Heart right ventricle (tissue), 16 donors: ENCODE measurements at regions not wholly inside any gene's neighbourhood (a gene's known extent, or its start where the extent isn't known, plus 50 kb on each side); places are given as distances from the start of the nearest gene placed in this dataset.

Source experiments
- ATAC-seq, 8 donors: fragments of 200-7000 bp; cut with Tn5 transposase; one replicate each; pipeline ENCODE4 v1.9.1; 2020; ENCODE audit warnings: mild to moderate bottlenecking in 8 of 8, moderate library complexity in 8 of 8, moderate number of reproducible peaks in 1 of 8
- DNase-seq, 2 donors: peaks; one replicate each; pipeline ENCODE4 v3.0.0-alpha.2; 2020
- H3K27ac ChIP-seq, 10 donors: fragments of 200-600 bp; sonication (generic) in 2 of 10; one replicate each; pipeline versions ENCODE4 v1.5.0 to v1.8.0; 2020 to 2022; ENCODE audit warnings: mild to moderate bottlenecking in 3 of 10
- H3K27me3 ChIP-seq, 7 donors: fragments of 200-600 bp; one replicate each; pipeline ENCODE4 v1.8.0; 2021 to 2022; ENCODE audit warnings: mild to moderate bottlenecking in 2 of 7
- H3K36me3 ChIP-seq, 9 donors: fragments of 200-600 bp; sonication (generic) in 1 of 9; one replicate each; pipeline versions ENCODE4 v1.5.0 to v1.8.0; 2020 to 2022; ENCODE audit warnings: mild to moderate bottlenecking in 2 of 9
- H3K4me1 ChIP-seq, 9 donors: fragments of 200-600 bp; sonication (generic) in 1 of 9; one replicate each; pipeline versions ENCODE4 v1.5.0 to v1.8.0; 2020 to 2022; ENCODE audit warnings: mild to moderate bottlenecking in 4 of 9
- H3K4me3 ChIP-seq, 10 donors: fragments of 200-600 bp; sonication (generic) in 2 of 10; one replicate each; pipeline versions ENCODE4 v1.5.0 to v1.8.0; 2020 to 2022; ENCODE audit warnings: mild to moderate bottlenecking in 7 of 10, moderate library complexity in 2 of 10
- H3K9me3 ChIP-seq, 11 donors: fragments of 200-600 bp in 10 of 11; sonication (generic) in 2 of 11; one replicate each; pipeline versions ENCODE4 v1.5.0 to v1.8.0; 2013 to 2022; ENCODE audit warnings: mild to moderate bottlenecking in 2 of 11, control low read depth in 1 of 11, moderate library complexity in 1 of 11
- CTCF ChIP-seq, 9 donors: fragments of 200-600 bp; sonication (generic) in 2 of 9; IDR thresholded peaks; one replicate each; pipeline versions ENCODE4 v1.5.0 to v1.8.0; 2021 to 2022; ENCODE audit warnings: antibody characterized with exemption in 9 of 9, mild to moderate bottlenecking in 5 of 9, moderate library complexity in 1 of 9
- WGBS, 2 donors: extraction: QIAGEN DNeasy Blood & Tissue Kit; methylation state at CpG; one replicate each; pipeline ENCODE4 v1.1.7; 2013; ENCODE audit warnings: inconsistent platforms in 1 of 2; 5-methylcytosine and 5-hydroxymethylcytosine counted together
- intact Hi-C, 10 donors: fragments of 100-400 bp; cut with DNase I; formaldehyde crosslinking; loops; one replicate each; pipeline versions ENCODE4 v1.11.1 to v1.14.2; 2022
- donor health status: Arrhythmogenic right ventricular cardiomyopathy.
- donor health status: ischemic (EF 13 %, LVEDD 7.1; RV severe dilation, severe dysfunction).
- donor health status: healthy with polysubstance abuse.
- donor health status: DM: no; HTN: yes; CAD: no.
- donor health status: DM: no; HTN: no; CAD: no.
- donor health status: ischemic (EF 25% LVEDD 6.9; RV normal size, moderate dysfunction).
- donor health status: ischemic (EF 25% LVEDD 5.7; RV mildly dilated, moderate dysfunction).
- donor health status: healthy.
- donor health status: DM: yes; HTN: yes; CAD: no.
- donor health status: Ischemic cardiomyopathy.
- donor health status: ischemic (EF 35%, LVEDD 5.7; RV mildly dilated, moderate dysfunction).
- donor health status: nonischemic (EF 11% LVEDD 7.7; RV severe dilation, severe dysfunction).
- donor health status: DM: yes; HTN: yes; CAD: no.
- donor health status: PGD.
- donor health status: ischemic (EF 29% LVEDD 5.4; RV normal size, mild dysfunction).
- donor health status: nonischemic (EF 23%, LVEDD 6.1; RV moderate dilation, normal function).

DNA sequence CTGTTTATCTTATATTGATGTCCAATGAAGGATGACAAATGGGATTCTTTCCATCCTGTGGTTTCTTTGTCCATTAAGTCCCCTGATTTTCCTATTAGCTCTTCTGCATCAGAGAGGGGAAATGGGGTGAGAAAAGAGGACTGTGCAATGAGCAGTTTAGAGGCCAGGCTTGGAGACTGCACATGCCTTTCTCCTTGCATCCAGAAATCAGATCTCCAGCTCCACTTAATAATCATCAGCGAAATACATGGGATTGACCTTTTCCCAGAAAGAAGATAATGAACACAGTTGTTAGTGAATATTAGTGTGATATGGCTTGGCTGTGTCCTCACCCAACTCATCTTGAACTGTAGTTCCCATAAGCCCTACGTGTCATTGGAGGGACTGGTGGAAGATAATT is 697.4 kb downstream of the CBLN2 start:
- DNase-seq: no peak
- Histone ChIP-seq H3K27ac (no peak overlapping the region), H3K9me3 (peaks cover 0 to 36% (median 2%) of the 10 kb centered on the region in 11 donors), H3K4me3 (no peak overlapping the region), H3K36me3 (no peaks in the 10 kb centered on the region), H3K4me1 (no peaks in the 10 kb centered on the region), H3K27me3 (no peaks in the 10 kb centered on the region)
- intact Hi-C loops: no loop called here
- WGBS, 2 donors: 74 to 80% methylated on average over 2 of the region's 2 CpGs
- TF ChIP-seq CTCF (IDR thresholded peaks at IDR 0.05): no peak
- ATAC-seq: no peak

GRCh38 chr18:71844814-71845213 is 699.3 kb downstream of the CBLN2 start:
- WGBS, 2 donors: 63 to 79% methylated on average over 5 of the region's 5 CpGs
- no peaks in the 10 kb centered on the region for H3K36me3 ChIP-seq
- DNase-seq (no peak), ATAC-seq (no peak)
- H3K27ac ChIP-seq: no peak overlapping the region
- no peak overlapping the region for H3K4me3 ChIP-seq
- no peaks in the 10 kb centered on the region for H3K27me3 ChIP-seq
- no peak for TF ChIP-seq CTCF (IDR thresholded peaks at IDR 0.05)
- intact Hi-C loops: no loop called here
- H3K4me1 ChIP-seq: no peaks in the 10 kb centered on the region
- peaks cover 0 to 31% (median 2%) of the 10 kb centered on the region in 11 donors for H3K9me3 ChIP-seq

GRCh38 chr18:71842666-71843065 is 701.5 kb downstream of the CBLN2 start:
- TF ChIP-seq CTCF (IDR thresholded peaks at IDR 0.05): no peak
- ATAC-seq (no peak), DNase-seq (no peak)
- no peak overlapping the region for H3K4me3 ChIP-seq
- no peaks in the 10 kb centered on the region for H3K36me3 ChIP-seq
- intact Hi-C loops: no loop called here
- peaks cover 0 to 13% (median 0%) of the 10 kb centered on the region in 11 donors for H3K9me3 ChIP-seq
- WGBS, 2 donors: 78 to 82% methylated on average over 5 of the region's 5 CpGs
- no peak overlapping the region for H3K27ac ChIP-seq
- no peaks in the 10 kb centered on the region for H3K27me3 ChIP-seq
- no peaks in the 10 kb centered on the region for H3K4me1 ChIP-seq

- Histone ChIP-seq H3K9me3 (peaks cover 0 to 5% (median 0%) of the 10 kb centered on the region in 11 donors), H3K4me1 (no peaks in the 10 kb centered on the region), H3K36me3 (no peaks in the 10 kb centered on the region), H3K27me3 (no peaks in the 10 kb centered on the region), H3K27ac (no peak overlapping the region), H3K4me3 (no peak overlapping the region)
- 58 to 66% methylated on average over 1 of the region's 1 CpG for WGBS, 2 donors
- ATAC-seq (no peak), DNase-seq (no peak)
- intact Hi-C loops: no loop called here
- no peak for TF ChIP-seq CTCF (IDR thresholded peaks at IDR 0.05)
Measured at GRCh38 chr18:71837547-71837946, 706.6 kb downstream of the CBLN2 start.
